Loucy (cell line): ENCODE measurements at regions not wholly inside any gene's neighbourhood (a gene's known extent, or its start where the extent isn't known, plus 50 kb on each side); places are given as distances from the start of the nearest gene placed in this dataset.

ENCODE experiments used
- CTCF ChIP-seq: fragments of 200-600 bp; sonication (generic); conservative IDR thresholded peaks from 2 replicates; pipeline ENCODE4 v1.5.1; 2014; ENCODE audit warnings: mild to moderate bottlenecking, antibody characterized with exemption, low read length
- EZH2phosphoT487 ChIP-seq: fragments of 200-600 bp; IDR thresholded peaks from 2 replicates; pipeline ENCODE4 v1.6.1; 2018; ENCODE audit warnings: antibody characterized with exemption, mild to moderate bottlenecking, moderate library complexity, borderline replicate concordance

GRCh38 chr12:69102856-69103255, 136.5 kb upstream of the CPSF6 start:
- TF ChIP-seq CTCF = no peak
- no peak for TF ChIP-seq EZH2phosphoT487
